ENCODE measurements at regions not wholly inside any gene's neighbourhood (a gene's known extent, or its start where the extent isn't known, plus 50 kb on each side); places are given as distances from the start of the nearest gene placed in this dataset.

- ChIA-PET CTCF (ENCODE audit: low intra/inter-chr PET ratio, low total read pairs) (no interaction called here), POLR2A (no interaction called here)
- 3% methylated on average over 2 of the region's 2 CpGs for WGBS (ENCODE audit: low lambda C conversion rate)
- Histone ChIP-seq H3K36me3 (replicated peaks in 1 of 2; ENCODE audit: control insufficient read depth in 1 of 2, insufficient read depth in 2 of 2, low read length in 2 of 2) (no peaks in the 10 kb centered on the region), H3K27ac (ENCODE audit: extremely low read length, insufficient read depth, low read length) (no peak overlapping the region), H3K4me3 (replicated peaks in 1 of 3; ENCODE audit: insufficient read depth in 1 of 3, low read depth in 2 of 3, low read length in 3 of 3) (no peak overlapping the region), H3K27me3 (ENCODE audit: control insufficient read depth in 1 of 2, insufficient read depth in 2 of 2, low read length in 2 of 2) (no peaks in the 10 kb centered on the region), H3K79me2 (ENCODE audit: insufficient read depth, low read length) (no peaks in the 10 kb centered on the region), H3K4me1 (ENCODE audit: insufficient read depth, low read length) (no peaks in the 10 kb centered on the region), H2AFZ (ENCODE audit: low read length) (no peak overlapping the region), H4K20me1 (ENCODE audit: insufficient read depth, low read length) (no peaks in the 10 kb centered on the region), H3K9me3 (ENCODE audit: low read length) (no peaks in the 10 kb centered on the region), H3K9ac (ENCODE audit: insufficient read depth, low read depth, low read length) (no peak overlapping the region), H3K4me2 (ENCODE audit: low read depth, low read length) (no peak overlapping the region)
- in situ Hi-C loops (cut with HindIII; ENCODE audit: extremely low pct_ligation_motif_present, low pct_unique_long_range_greater_than_20kb): no loop called here
- intact Hi-C loops (cut with micrococcal nuclease; ENCODE audit: unreplicated experiment): loop anchor here (5.0 kb wide), 1 partner anchor 1039 kb away; no protein-coding TSS in a partner anchor
- DNase-seq (ENCODE audit: low spot score): no peak
- BruUV-seq (replicated peaks): no TSS peak
- FAIRE-seq: no peak
- ATAC-seq: no peak
- no peak for TF ChIP-seq MXD4 (CRISPR knock-in tag; IDR thresholded peaks at IDR 0.05)
- TF ChIP-seq, protein P1, sequence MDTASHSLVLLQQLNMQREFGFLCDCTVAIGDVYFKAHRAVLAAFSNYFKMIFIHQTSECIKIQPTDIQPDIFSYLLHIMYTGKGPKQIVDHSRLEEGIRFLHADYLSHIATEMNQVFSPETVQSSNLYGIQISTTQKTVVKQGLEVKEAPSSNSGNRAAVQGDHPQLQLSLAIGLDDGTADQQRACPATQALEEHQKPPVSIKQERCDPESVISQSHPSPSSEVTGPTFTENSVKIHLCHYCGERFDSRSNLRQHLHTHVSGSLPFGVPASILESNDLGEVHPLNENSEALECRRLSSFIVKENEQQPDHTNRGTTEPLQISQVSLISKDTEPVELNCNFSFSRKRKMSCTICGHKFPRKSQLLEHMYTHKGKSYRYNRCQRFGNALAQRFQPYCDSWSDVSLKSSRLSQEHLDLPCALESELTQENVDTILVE (CRISPR knock-in tag; IDR thresholded peaks at IDR 0.05): no peak
- peak; percentile 16; the same call in 1 of the 2 replicates for TF ChIP-seq ATF7 (IDR thresholded peaks at IDR 0.05)
- TF ChIP-seq ATF7 (CRISPR knock-in tag; IDR thresholded peaks at IDR 0.05): no peak
- TF ChIP-seq TRAFD1 (CRISPR knock-in tag; IDR thresholded peaks at IDR 0.05; ENCODE audit: borderline replicate concordance): no peak
- TF ChIP-seq MAFK (conservative IDR thresholded peaks at IDR 0.05 in 1 of 2, IDR thresholded peaks at IDR 0.05 in 1 of 2; ENCODE audit: low read length in 2 of 2): peak; percentile 50 to 86; a peak in 2 of 4 replicates
- TF ChIP-seq PRDM4 (CRISPR knock-in tag; IDR thresholded peaks at IDR 0.05; ENCODE audit: borderline replicate concordance): no peak
- TF ChIP-seq CREB1 (IDR thresholded peaks at IDR 0.05): 0 out of 2 replicates have a peak, but pooled peaks have one; percentile 25
- no peak for TF ChIP-seq CREB1 (CRISPR knock-in tag; IDR thresholded peaks at IDR 0.05)
- TF ChIP-seq NFATC3 (CRISPR knock-in tag; IDR thresholded peaks at IDR 0.05): no peak
- TF ChIP-seq SKI (IDR thresholded peaks at IDR 0.05; ENCODE audit: partially characterized antibody): no peak
- TF ChIP-seq AKNA (CRISPR knock-in tag; IDR thresholded peaks at IDR 0.05; ENCODE audit: borderline replicate concordance): no peak
- no peak for TF ChIP-seq EP300 (IDR thresholded peaks at IDR 0.05; ENCODE audit: low read depth in 2 of 2, low read length in 2 of 2)
- TF ChIP-seq EP300 (CRISPR knock-in tag; IDR thresholded peaks at IDR 0.05; ENCODE audit: borderline replicate concordance): no peak
- TF ChIP-seq NFKB2 (CRISPR knock-in tag; IDR thresholded peaks at IDR 0.05; ENCODE audit: borderline replicate concordance): no peak
Observed at GRCh38 chr6:119636060-119636459, 286.5 kb upstream of the MAN1A1 start.
